Stimulated activated CD4-positive, alpha-beta T cell treated with anti-CD3 and anti-CD28 coated beads, TNF-alpha, amount 100 ng/mL, for 24 hours (primary cell): ENCODE measurements at regions not wholly inside any gene's neighbourhood (a gene's known extent, or its start where the extent isn't known, plus 50 kb on each side); places are given as distances from the start of the nearest gene placed in this dataset.

Experiments used
- DNase-seq, 3 experiments: peaks; one replicate each; pipeline ENCODE4 v3.0.0-alpha.2; 2020; ENCODE audit warnings: low read depth in 3 of 3

GRCh38 chr5:167894631-167895472 lies 396.6 kb upstream of the WWC1 start:
- DNase-seq, result no peak

GRCh38 chr5:167895899-167896659 lies 395.4 kb upstream of the WWC1 start:
- DNase-seq, result no peak

- DNase-seq, result no peak
Measured at GRCh38 chr5:167896814-167897213, 394.6 kb upstream of the WWC1 start.

- DNase-seq, result no peak
Measured at GRCh38 chr5:167897371-167897770, 394.1 kb upstream of the WWC1 start.

GRCh38 chr5:167898361-167899042 lies 392.9 kb upstream of the WWC1 start:
- DNase-seq, result no peak

GRCh38 chr5:167899490-167900070 lies 391.9 kb upstream of the WWC1 start:
- no peak for DNase-seq

- DNase-seq, result no peak
Measured at GRCh38 chr5:167900340-167900935, 391.0 kb upstream of the WWC1 start.

GRCh38 chr5:167902298-167902697 lies 389.1 kb upstream of the WWC1 start:
- DNase-seq, result no peak

- DNase-seq, result no peak
Measured at GRCh38 chr5:167903243-167903642, 388.2 kb upstream of the WWC1 start.

- no peak for DNase-seq
Measured at GRCh38 chr5:167903659-167904058, 387.8 kb upstream of the WWC1 start.

GRCh38 chr5:167905919-167906853 lies 385.3 kb upstream of the WWC1 start:
- no peak for DNase-seq

- DNase-seq, result no peak
Measured at GRCh38 chr5:167908606-167909005, 382.8 kb upstream of the WWC1 start.

- no peak for DNase-seq
Measured at GRCh38 chr5:167912941-167913665, 378.3 kb upstream of the WWC1 start.

- DNase-seq, result no peak
Measured at GRCh38 chr5:167915237-167915636, 376.2 kb upstream of the WWC1 start.

- DNase-seq, result no peak
Measured at GRCh38 chr5:167916261-167916691, 375.2 kb upstream of the WWC1 start.

- DNase-seq, result no peak
Measured at GRCh38 chr5:167916706-167917105, 374.7 kb upstream of the WWC1 start.

- no peak for DNase-seq
Measured at GRCh38 chr5:167918184-167918812, 373.1 kb upstream of the WWC1 start.

GRCh38 chr5:167918813-167919483 lies 372.5 kb upstream of the WWC1 start:
- no peak for DNase-seq

GRCh38 chr5:167920589-167920988 lies 370.9 kb upstream of the WWC1 start:
- no peak for DNase-seq
